KMS-11 (cell line): ENCODE measurements at regions not wholly inside any gene's neighbourhood (a gene's known extent, or its start where the extent isn't known, plus 50 kb on each side); places are given as distances from the start of the nearest gene placed in this dataset.

ENCODE experiments used
- H2AFZ ChIP-seq: fragments of 200-600 bp; sonication (generic); 2 replicates; pipeline ENCODE4 v1.6.1; 2016; ENCODE audit warnings: antibody characterized with exemption, mixed run types, low read depth
- H3K27ac ChIP-seq: fragments of 200-600 bp; sonication (generic); 2 replicates; pipeline ENCODE4 v1.6.1; 2016; ENCODE audit warnings: mild to moderate bottlenecking, mixed run types
- H3K27me3 ChIP-seq: fragments of 200-600 bp; sonication (generic); 2 replicates; pipeline ENCODE4 v1.6.1; 2017; ENCODE audit warnings: mild to moderate bottlenecking, low read depth, mixed run types, moderate library complexity; ENCODE audit not compliant: insufficient read depth
- H3K36me3 ChIP-seq: fragments of 200-600 bp; sonication (generic); 2 replicates; pipeline ENCODE4 v1.6.1; 2017; ENCODE audit warnings: mild to moderate bottlenecking, mixed run types; ENCODE audit not compliant: insufficient read depth
- H3K4me1 ChIP-seq: fragments of 200-600 bp; sonication (generic); 2 replicates; pipeline ENCODE4 v1.6.1; 2016; ENCODE audit warnings: mild to moderate bottlenecking, low read depth, mixed run types; ENCODE audit not compliant: poor library complexity, severe bottlenecking
- H3K4me2 ChIP-seq: fragments of 200-600 bp; sonication (generic); 2 replicates; pipeline ENCODE4 v1.7.0; 2016; ENCODE audit warnings: mild to moderate bottlenecking, mixed run types
- H3K4me3 ChIP-seq: fragments of 200-600 bp; sonication (generic); IDR thresholded peaks from 2 replicates; pipeline ENCODE4 v1.6.1; 2017; ENCODE audit warnings: low read depth, low read length, mixed read lengths; ENCODE audit not compliant: insufficient read depth
- H3K79me2 ChIP-seq: fragments of 200-600 bp; sonication (generic); 2 replicates; pipeline ENCODE4 v1.6.1; 2016; ENCODE audit warnings: low read depth, mixed run types; ENCODE audit not compliant: insufficient read depth
- H3K9ac ChIP-seq: fragments of 200-600 bp; sonication (generic); 2 replicates; pipeline ENCODE4 v1.6.1; 2016; ENCODE audit warnings: mild to moderate bottlenecking, mixed run types
- H4K20me1 ChIP-seq: fragments of 200-600 bp; sonication (generic); 2 replicates; pipeline ENCODE4 v1.6.1; 2016; ENCODE audit warnings: mild to moderate bottlenecking, mixed run types; ENCODE audit not compliant: insufficient read depth
- TF ChIP-seq, protein P1 (sequence below): fragments of 200-600 bp; sonication (generic); conservative IDR thresholded peaks from 2 replicates; pipeline ENCODE4 v1.6.1; 2017; ENCODE audit warnings: low read depth, mild to moderate bottlenecking, antibody characterized with exemption, low read length, moderate library complexity, mixed read lengths

DNA sequence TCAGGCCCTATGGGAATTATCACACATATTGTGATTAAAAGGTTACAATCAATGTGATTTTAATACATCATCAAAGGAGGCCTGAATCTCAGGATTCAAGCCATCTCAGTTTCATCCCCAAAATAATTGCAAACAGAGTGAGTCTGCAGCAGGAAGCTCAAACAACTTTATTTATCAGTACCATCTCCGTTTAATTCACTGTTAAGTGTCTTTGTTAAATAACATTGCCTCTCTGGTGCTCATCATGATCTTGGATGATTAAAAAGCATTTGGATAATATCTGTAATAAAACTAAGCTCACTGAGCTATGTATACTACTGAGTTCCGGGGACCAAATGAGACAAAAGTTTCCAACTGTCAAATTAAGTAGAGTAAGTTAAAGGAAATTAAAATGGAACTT is 817.8 kb upstream of the CNTNAP5 start:
- no peaks in the 10 kb centered on the region for H3K27me3 ChIP-seq
- H3K4me1 ChIP-seq, result no peaks in the 10 kb centered on the region
- H3K9ac ChIP-seq, result no peak overlapping the region
- no peaks in the 10 kb centered on the region for H3K36me3 ChIP-seq
- TF ChIP-seq, protein P1, sequence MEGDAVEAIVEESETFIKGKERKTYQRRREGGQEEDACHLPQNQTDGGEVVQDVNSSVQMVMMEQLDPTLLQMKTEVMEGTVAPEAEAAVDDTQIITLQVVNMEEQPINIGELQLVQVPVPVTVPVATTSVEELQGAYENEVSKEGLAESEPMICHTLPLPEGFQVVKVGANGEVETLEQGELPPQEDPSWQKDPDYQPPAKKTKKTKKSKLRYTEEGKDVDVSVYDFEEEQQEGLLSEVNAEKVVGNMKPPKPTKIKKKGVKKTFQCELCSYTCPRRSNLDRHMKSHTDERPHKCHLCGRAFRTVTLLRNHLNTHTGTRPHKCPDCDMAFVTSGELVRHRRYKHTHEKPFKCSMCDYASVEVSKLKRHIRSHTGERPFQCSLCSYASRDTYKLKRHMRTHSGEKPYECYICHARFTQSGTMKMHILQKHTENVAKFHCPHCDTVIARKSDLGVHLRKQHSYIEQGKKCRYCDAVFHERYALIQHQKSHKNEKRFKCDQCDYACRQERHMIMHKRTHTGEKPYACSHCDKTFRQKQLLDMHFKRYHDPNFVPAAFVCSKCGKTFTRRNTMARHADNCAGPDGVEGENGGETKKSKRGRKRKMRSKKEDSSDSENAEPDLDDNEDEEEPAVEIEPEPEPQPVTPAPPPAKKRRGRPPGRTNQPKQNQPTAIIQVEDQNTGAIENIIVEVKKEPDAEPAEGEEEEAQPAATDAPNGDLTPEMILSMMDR, result no peak
- no peak overlapping the region for H3K4me3 ChIP-seq
- no peak overlapping the region for H3K4me2 ChIP-seq
- H3K27ac ChIP-seq, result no peak overlapping the region
- H4K20me1 ChIP-seq, result no peaks in the 10 kb centered on the region
- no peak overlapping the region for H2AFZ ChIP-seq
- H3K79me2 ChIP-seq, result no peaks in the 10 kb centered on the region

DNA sequence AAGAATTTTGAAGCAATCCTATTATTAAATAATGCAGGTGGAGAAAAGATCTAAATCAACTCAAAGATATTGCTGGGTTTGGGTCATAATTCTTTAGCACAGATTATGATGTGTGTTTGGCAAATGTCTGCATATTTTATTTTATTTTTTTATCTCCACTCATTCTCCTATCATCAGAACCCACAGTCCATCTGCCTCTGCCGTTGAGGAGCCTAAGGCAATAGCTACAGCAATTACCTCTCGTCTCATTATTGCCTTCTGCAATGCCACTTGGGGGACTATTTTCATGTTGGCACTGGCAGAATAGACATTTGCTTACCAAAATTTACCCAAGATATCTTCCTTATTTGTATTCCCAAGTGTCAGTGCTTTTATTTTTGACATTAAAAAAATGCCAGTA is 815.9 kb upstream of the CNTNAP5 start:
- TF ChIP-seq, protein P1, result no peak
- Histone ChIP-seq H3K9ac (no peak overlapping the region), H3K27me3 (no peaks in the 10 kb centered on the region), H3K27ac (no peak overlapping the region), H2AFZ (no peak overlapping the region), H3K4me1 (no peaks in the 10 kb centered on the region), H3K4me3 (no peak overlapping the region), H4K20me1 (no peaks in the 10 kb centered on the region), H3K36me3 (no peaks in the 10 kb centered on the region), H3K4me2 (no peak overlapping the region), H3K79me2 (no peaks in the 10 kb centered on the region)

DNA sequence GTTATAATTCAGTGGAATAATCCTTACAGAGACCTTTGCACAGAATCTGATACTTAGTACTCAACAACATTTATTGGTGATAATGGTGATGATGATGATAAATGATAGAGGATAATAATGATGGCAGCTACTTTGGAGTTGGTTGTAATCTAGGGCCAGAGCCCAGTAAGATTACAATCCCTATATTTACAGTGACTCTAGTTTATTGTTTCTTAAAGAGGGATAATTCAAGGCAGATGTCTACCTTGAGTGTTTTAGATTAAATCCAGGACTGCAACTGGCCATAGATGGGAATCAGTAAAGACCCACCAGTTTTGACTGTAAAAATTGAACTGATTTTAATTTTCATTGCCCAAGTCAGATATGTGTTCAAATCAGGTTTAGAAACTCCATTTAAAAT is 813.9 kb upstream of the CNTNAP5 start:
- TF ChIP-seq, protein P1, result no peak

DNA sequence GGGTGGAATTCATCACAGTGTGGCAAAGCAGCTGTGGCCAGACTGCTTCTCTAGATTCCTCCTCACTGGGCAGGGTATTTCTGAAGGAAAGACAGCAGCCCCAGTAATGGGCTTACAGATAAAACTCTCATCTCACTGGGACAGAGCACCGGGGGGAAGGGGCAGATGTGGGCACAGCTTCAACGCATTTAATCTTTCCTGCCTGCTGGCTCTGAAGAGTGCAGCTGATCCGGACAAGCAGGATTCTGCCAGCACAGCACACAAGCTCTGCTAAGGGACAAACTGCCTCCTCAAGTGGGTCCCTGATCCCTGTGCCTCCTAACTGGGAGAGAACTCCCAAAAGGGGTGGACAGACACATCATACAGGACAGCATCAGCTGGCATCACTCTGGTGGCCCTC is 779.9 kb upstream of the CNTNAP5 start:
- H3K36me3 ChIP-seq, result no peaks in the 10 kb centered on the region
- no peaks in the 10 kb centered on the region for H4K20me1 ChIP-seq
- no peaks in the 10 kb centered on the region for H3K27me3 ChIP-seq
- H3K4me3 ChIP-seq, result no peak overlapping the region
- H3K27ac ChIP-seq, result no peak overlapping the region
- TF ChIP-seq, protein P1, result no peak
- H3K4me2 ChIP-seq, result no peak overlapping the region
- H3K4me1 ChIP-seq, result no peaks in the 10 kb centered on the region
- no peaks in the 10 kb centered on the region for H3K79me2 ChIP-seq
- no peak overlapping the region for H3K9ac ChIP-seq
- no peak overlapping the region for H2AFZ ChIP-seq

More for the DNA sequence above, 813.9 kb upstream of the CNTNAP5 start:
- Histone ChIP-seq H4K20me1 (no peaks in the 10 kb centered on the region), H2AFZ (no peak overlapping the region), H3K27me3 (no peaks in the 10 kb centered on the region), H3K79me2 (no peaks in the 10 kb centered on the region), H3K36me3 (no peaks in the 10 kb centered on the region), H3K4me3 (no peak overlapping the region), H3K4me2 (no peak overlapping the region), H3K27ac (no peak overlapping the region), H3K9ac (no peak overlapping the region), H3K4me1 (no peaks in the 10 kb centered on the region)
